COLO829 (cell line): ENCODE measurements at regions not wholly inside any gene's neighbourhood (a gene's known extent, or its start where the extent isn't known, plus 50 kb on each side); places are given as distances from the start of the nearest gene placed in this dataset.
"Not testable (repeated sequence)": the region's sequence is repeated elsewhere in the genome, so short reads cannot be mapped to it uniquely, and the experiment has no call there.

ENCODE experiments used
- DNase-seq: peaks from one replicate; pipeline ENCODE4 v3.0.0; 2012; ENCODE audit warnings: low spot score

DNA sequence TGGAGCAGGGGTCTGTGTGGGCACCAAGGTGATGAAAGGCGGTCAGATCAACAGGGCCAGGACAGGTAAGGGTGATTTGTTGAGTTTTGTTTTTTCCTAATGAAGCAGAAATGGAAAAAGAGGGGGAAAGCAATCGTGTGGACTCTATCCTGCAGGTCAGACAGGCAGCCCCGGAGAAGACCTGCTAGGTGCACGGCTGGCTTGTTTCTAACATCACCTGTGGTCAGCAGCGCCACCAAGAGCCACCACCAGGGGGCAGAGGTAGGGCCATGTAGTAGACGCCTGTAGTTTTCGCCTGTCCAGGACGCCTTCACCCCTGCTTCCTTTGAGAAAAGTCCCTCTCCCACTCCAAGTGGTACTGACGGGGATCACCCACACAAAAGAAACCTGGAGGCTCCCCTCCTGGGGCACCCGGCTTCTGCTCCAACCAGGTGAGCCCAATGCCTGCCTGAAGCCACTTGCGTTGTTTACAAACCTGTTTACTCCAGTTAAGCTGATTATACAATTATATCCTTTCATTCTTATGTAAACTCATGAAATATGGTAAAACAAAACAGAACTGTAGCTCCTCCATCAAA is 54.2 kb upstream of the SEC14L1 start:
- peak; percentile 52 for DNase-seq

DNA sequence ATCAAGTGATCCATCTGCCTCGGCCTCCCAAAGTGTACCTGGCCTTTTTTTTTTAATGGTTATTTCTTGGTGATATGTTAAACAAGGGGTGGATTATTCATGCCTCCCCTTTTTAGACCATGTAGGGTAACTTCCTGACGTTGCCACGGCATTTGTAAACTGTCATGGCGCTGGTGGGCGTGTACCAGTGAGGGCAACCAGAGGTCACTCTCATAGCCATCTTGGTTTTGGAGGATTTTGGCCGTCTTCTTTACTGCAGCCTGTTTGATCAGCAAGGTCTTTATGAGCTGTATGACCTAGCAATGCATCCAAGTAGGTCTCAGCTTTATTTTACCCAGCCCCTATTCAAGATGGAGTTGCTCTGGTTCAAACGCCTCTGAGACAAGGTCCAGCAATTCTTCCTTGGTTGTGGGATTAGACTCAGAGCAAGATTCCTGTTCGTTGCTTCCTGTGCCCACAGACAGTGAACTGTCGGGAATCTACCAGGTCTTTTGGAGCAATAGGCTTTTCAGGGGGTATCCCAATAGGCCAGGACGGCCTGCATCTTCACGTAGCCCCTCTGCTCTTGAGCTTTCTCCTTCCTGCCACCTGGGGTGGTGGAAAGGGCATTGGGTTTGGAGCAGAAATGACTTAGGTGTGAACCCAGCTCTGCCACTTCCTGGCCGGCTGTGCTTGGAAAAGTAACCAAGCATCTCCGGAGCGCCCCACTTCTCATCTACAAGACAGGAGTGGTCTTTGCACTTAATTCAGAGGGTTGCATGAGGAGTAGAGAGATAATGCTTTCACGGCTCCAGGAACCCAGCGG is 52.9 kb upstream of the SEC14L1 start:
- DNase-seq: no peak

DNA sequence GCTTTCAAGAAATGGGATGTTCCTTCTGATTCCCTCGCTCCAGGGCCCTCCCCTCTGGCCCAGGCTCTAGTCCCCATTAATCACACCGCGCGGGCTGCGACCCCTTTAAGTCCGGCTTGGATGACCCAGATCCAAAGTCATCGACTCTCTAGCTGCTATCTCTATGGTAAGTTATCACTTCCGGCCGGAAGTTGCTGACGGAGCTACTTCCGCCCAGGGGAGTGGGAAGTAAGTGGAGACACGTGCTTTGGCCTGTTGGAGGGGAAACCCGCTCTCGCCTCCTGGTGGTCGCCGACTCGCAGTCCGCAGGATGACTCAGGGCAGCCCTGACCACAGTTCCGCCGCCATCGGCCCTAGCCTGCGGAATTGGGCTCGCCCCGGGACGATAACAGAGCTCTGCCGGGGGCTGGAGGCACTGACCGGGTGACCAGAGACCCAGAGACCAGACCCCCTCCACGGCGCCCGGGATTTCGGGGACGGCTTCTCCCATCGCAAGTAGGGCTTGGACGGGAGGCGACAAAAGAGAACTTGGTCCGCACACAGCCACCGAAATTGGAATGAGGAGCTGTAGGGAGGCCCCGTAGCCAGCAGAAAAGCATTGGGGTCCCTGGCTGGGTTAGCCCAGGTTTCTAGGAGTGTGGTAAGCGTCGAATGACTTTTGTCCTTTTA is 52.2 kb upstream of the SEC14L1 start:
- peak; percentile 97 for DNase-seq

DNA sequence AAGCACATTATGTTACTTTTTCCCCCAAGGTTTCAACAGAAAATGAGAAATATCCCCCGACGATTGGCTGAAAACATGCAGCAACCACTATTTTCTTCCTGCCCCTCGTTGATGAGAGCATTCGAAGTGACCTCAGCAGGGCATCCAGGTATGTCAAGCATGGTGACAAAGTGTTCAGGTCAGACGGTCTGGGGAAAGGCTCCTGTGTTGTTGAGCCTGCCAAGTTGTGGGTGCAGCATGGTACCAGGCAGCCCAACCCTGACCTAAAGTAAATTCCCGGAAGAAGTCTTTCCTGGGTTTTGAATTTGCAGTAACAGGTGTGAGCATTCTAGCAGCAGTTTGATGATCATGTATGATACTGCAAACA is 51.7 kb upstream of the SEC14L1 start:
- no peak for DNase-seq

DNA sequence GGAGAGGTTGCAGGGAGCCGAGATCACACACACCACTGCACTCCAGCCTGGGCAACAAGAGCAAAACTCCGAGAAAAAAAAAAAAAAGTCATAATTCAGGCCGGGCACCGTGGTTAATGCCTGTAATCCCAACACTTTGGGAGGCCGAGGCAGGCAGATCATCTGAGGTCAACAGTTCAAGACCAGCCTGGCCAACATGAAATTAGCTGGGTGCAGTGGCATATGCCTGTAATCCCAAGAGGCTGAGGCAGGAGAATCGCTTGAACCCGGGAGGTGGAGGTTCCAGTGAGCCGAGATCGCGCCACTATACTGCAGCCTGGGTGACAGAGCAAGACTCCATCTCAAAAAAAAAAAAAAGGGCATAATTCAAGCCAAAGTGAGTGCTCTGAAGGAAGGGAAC is 50.8 kb upstream of the SEC14L1 start:
- not testable (repeated sequence) for DNase-seq

DNA sequence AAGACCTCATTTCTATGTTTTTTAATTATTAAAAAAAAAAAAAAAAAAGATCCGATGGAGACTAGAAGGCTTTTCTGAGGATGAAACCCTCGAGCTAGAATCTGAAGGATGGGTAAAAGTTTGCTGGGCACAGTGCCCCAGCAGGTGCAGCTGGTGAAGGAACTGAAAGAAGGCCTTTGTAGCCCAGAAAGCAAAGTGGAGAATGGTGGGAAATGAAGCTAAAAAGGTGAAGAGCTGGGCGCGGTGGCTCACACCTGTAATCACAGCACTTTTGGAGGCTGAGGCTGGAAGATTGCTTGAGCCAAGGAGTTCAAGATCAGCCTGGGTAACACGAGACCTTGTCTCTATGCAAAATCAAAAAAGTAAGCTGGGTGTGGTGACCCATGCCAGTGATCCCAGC is 50.3 kb upstream of the SEC14L1 start:
- no peak for DNase-seq
